ENCODE measurements at regions not wholly inside any gene's neighbourhood (a gene's known extent, or its start where the extent isn't known, plus 50 kb on each side); places are given as distances from the start of the nearest gene placed in this dataset.

GRCh38 chr4:36712013-36712412 is 430.6 kb downstream of the DTHD1 start:
- TF ChIP-seq, protein P1, sequence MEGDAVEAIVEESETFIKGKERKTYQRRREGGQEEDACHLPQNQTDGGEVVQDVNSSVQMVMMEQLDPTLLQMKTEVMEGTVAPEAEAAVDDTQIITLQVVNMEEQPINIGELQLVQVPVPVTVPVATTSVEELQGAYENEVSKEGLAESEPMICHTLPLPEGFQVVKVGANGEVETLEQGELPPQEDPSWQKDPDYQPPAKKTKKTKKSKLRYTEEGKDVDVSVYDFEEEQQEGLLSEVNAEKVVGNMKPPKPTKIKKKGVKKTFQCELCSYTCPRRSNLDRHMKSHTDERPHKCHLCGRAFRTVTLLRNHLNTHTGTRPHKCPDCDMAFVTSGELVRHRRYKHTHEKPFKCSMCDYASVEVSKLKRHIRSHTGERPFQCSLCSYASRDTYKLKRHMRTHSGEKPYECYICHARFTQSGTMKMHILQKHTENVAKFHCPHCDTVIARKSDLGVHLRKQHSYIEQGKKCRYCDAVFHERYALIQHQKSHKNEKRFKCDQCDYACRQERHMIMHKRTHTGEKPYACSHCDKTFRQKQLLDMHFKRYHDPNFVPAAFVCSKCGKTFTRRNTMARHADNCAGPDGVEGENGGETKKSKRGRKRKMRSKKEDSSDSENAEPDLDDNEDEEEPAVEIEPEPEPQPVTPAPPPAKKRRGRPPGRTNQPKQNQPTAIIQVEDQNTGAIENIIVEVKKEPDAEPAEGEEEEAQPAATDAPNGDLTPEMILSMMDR (IDR thresholded peaks at IDR 0.05) = no peak
- TF ChIP-seq ZFX (IDR thresholded peaks at IDR 0.05; ENCODE audit: borderline replicate concordance) = no peak
